ENCODE measurements at regions not wholly inside any gene's neighbourhood (a gene's known extent, or its start where the extent isn't known, plus 50 kb on each side); places are given as distances from the start of the nearest gene placed in this dataset.

- H3K36me3 ChIP-seq (ENCODE audit: control insufficient read depth in 2 of 2, insufficient read depth in 1 of 2, low read length in 2 of 2): no peaks in the 10 kb centered on the region
- ChIA-PET POLR2A (no interaction called here), CTCF (interaction anchor here (0.6 kb wide), 2 partner anchors 95 to 322 kb away, joined by 3 read pairs; no protein-coding TSS in a partner anchor)
- TF ChIP-seq FEZF1 (tag by site-specific recombination; IDR thresholded peaks at IDR 0.05) (no peak), ZNF266 (tag by site-specific recombination; IDR thresholded peaks at IDR 0.05; ENCODE audit: low read depth) (no peak), ZNF843 (tag by site-specific recombination; IDR thresholded peaks at IDR 0.05) (no peak), ZNF776 (tag by site-specific recombination; IDR thresholded peaks at IDR 0.05; ENCODE audit: borderline replicate concordance) (no peak), ZNF350 (tag by site-specific recombination; IDR thresholded peaks at IDR 0.05) (no peak), ZNF558 (tag by site-specific recombination; IDR thresholded peaks at IDR 0.05) (no peak), ZNF292 (tag by site-specific recombination; IDR thresholded peaks at IDR 0.05; ENCODE audit: borderline replicate concordance, low read depth) (no peak), ZNF791 (tag by site-specific recombination; IDR thresholded peaks at IDR 0.05) (no peak), ZNF148 (tag by site-specific recombination; IDR thresholded peaks at IDR 0.05; ENCODE audit: borderline replicate concordance) (no peak), ZNF658 (tag by site-specific recombination; IDR thresholded peaks at IDR 0.05) (no peak), BCL11A (tag by site-specific recombination; IDR thresholded peaks at IDR 0.05; ENCODE audit: low read depth) (no peak), SP2 (tag by site-specific recombination; IDR thresholded peaks at IDR 0.05) (no peak)
- no peaks in the 10 kb centered on the region for H3K4me1 ChIP-seq (ENCODE audit: control insufficient read depth, insufficient read depth, low read length)
- H3K27ac ChIP-seq (ENCODE audit: extremely low read depth, low read depth, low read length): no peak overlapping the region
- no peaks in the 10 kb centered on the region for H3K9me3 ChIP-seq (ENCODE audit: control insufficient read depth, insufficient read depth, low read depth, low read length)
- no peak overlapping the region for H3K4me3 ChIP-seq (ENCODE audit: low read depth, low read length)
Measured at GRCh38 chr12:62028536-62028935, 231.7 kb upstream of the USP15 start.

GRCh38 chr12:62032870-62033269 lies 227.3 kb upstream of the USP15 start:
- ChIA-PET POLR2A (no interaction called here), CTCF (interaction anchor here (1.2 kb wide), 1 partner anchor 27 kb away, joined by 3 read pairs; no protein-coding TSS in a partner anchor)

GRCh38 chr12:62044450-62045135 lies 215.6 kb upstream of the USP15 start:
- Histone ChIP-seq H3K4me3 (ENCODE audit: low read depth, low read length) (no peak overlapping the region), H3K27ac (ENCODE audit: extremely low read depth, low read depth, low read length) (no peak overlapping the region), H3K9me3 (ENCODE audit: control insufficient read depth, insufficient read depth, low read depth, low read length) (no peaks in the 10 kb centered on the region), H3K4me1 (ENCODE audit: control insufficient read depth, insufficient read depth, low read length) (no peaks in the 10 kb centered on the region), H3K36me3 (ENCODE audit: control insufficient read depth in 2 of 2, insufficient read depth in 1 of 2, low read length in 2 of 2) (no peaks in the 10 kb centered on the region)
- ChIA-PET CTCF (interaction anchor here (0.7 kb wide), 2 partner anchors 133 to 900 kb away, joined by 3 to 6 read pairs; no protein-coding TSS in a partner anchor), POLR2A (no interaction called here)
- no peak for TF ChIP-seq ZNF658 (tag by site-specific recombination; IDR thresholded peaks at IDR 0.05)
- no peak for TF ChIP-seq ZNF19 (tag by site-specific recombination; IDR thresholded peaks at IDR 0.05; ENCODE audit: low read depth)
- no peak for TF ChIP-seq ZBTB44 (tag by site-specific recombination; IDR thresholded peaks at IDR 0.05)
- no peak for TF ChIP-seq ZBTB20 (tag by site-specific recombination; IDR thresholded peaks at IDR 0.05)
- no peak for TF ChIP-seq HIC1 (tag by site-specific recombination; IDR thresholded peaks at IDR 0.05)

More at GRCh38 chr12:62032870-62033269, 227.3 kb upstream of the USP15 start:
- H3K9me3 ChIP-seq (ENCODE audit: control insufficient read depth, insufficient read depth, low read depth, low read length): no peaks in the 10 kb centered on the region
- TF ChIP-seq ZNF280C (tag by site-specific recombination; IDR thresholded peaks at IDR 0.05) (no peak), SP7 (tag by site-specific recombination; IDR thresholded peaks at IDR 0.05) (no peak), ZNF266 (tag by site-specific recombination; IDR thresholded peaks at IDR 0.05; ENCODE audit: low read depth) (no peak), BCL11A (tag by site-specific recombination; IDR thresholded peaks at IDR 0.05; ENCODE audit: low read depth) (no peak)
- H3K36me3 ChIP-seq (ENCODE audit: control insufficient read depth in 2 of 2, insufficient read depth in 1 of 2, low read length in 2 of 2): no peaks in the 10 kb centered on the region
- no peaks in the 10 kb centered on the region for H3K4me1 ChIP-seq (ENCODE audit: control insufficient read depth, insufficient read depth, low read length)
- no peak overlapping the region for H3K4me3 ChIP-seq (ENCODE audit: low read depth, low read length)
- H3K27ac ChIP-seq (ENCODE audit: extremely low read depth, low read depth, low read length): no peak overlapping the region

All from HEK293 (cell line).